ENCODE measurements at regions not wholly inside any gene's neighbourhood (a gene's known extent, or its start where the extent isn't known, plus 50 kb on each side); places are given as distances from the start of the nearest gene placed in this dataset.

DNA sequence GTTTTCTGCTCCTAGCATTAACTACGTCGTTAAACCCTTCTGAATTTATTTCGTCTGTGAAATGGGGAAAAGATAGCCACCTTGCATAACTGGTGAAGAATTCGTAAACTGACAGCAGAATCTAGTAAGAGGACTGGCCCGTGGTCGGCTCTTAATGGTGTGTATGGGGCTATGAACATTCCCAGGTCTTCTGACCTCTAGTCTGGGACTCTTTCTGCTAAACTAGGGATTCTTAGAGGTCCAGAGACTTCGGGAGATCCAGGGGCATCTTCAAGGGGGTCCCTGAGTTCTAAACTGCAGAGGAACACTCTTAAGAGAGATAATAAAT, 231.1 kb upstream of the SERP2 start:
- no peak for TF ChIP-seq YY1 (IDR thresholded peaks at IDR 0.05; ENCODE audit: insufficient read depth, insufficient read length)
- TF ChIP-seq ZNF274 (IDR thresholded peaks at IDR 0.05; ENCODE audit: low read depth, low read length) = no peak
- no peak for TF ChIP-seq SUZ12 (IDR thresholded peaks at IDR 0.05; ENCODE audit: extremely low read depth, insufficient read depth, insufficient read length)
